HL-60 (cell line): ENCODE measurements at regions not wholly inside any gene's neighbourhood (a gene's known extent, or its start where the extent isn't known, plus 50 kb on each side); places are given as distances from the start of the nearest gene placed in this dataset.

ENCODE experiments used
- CTCF ChIP-seq: IDR thresholded peaks from one replicate; pipeline ENCODE4 v1.5.1; 2011; ENCODE audit warnings: low read length, control low read depth, inconsistent platforms; ENCODE audit not compliant: insufficient read depth
- GABPA ChIP-seq: IDR thresholded peaks from 2 replicates; pipeline ENCODE4 v1.6.1; 2012; ENCODE audit warnings: low read depth
- POLR2AphosphoS5 ChIP-seq: IDR thresholded peaks from 2 replicates; pipeline ENCODE4 v1.6.1; 2012; ENCODE audit warnings: low read depth

GRCh38 chr5:163770625-163771024 lies 265.2 kb downstream of the MAT2B start:
- TF ChIP-seq CTCF: no peak
- TF ChIP-seq GABPA: no peak
- TF ChIP-seq POLR2AphosphoS5: no peak
